PC-9 (cell line): ENCODE measurements at regions not wholly inside any gene's neighbourhood (a gene's known extent, or its start where the extent isn't known, plus 50 kb on each side); places are given as distances from the start of the nearest gene placed in this dataset.
"Not testable (repeated sequence)": the region's sequence is repeated elsewhere in the genome, so short reads cannot be mapped to it uniquely, and the experiment has no call there.

Experiments
- BruUV-seq: library from RNA; stranded (reverse); fragments of 400-500 nt; replicated peaks from 2 replicates; lab custom pipeline; 2021; lab: Mats Ljungman, UMichigan
- CTCF ChIA-PET: fragments of 300-600 bp; sonication (Branson Sonifier 250); formaldehyde crosslinking; loops from one replicate; lab custom pipeline; 2022; ENCODE audit warnings: antibody characterized with exemption; lab: Charles Lee
- POLR2A ChIA-PET: fragments of 300-600 bp; sonication (Branson Sonifier 250); formaldehyde crosslinking; loops from one replicate; lab custom pipeline; 2022; ENCODE audit warnings: antibody characterized with exemption; ENCODE audit not compliant: unreplicated experiment; lab: Charles Lee
- DNase-seq, 2 experiments: peaks; one replicate each; pipeline versions ENCODE4 v3.0.0 to v3.0.0-alpha.2; 2015 to 2022; ENCODE audit warnings: mixed read lengths in 1 of 2
- H2AFZ ChIP-seq: fragments of 200-600 bp; sonication (generic); 2 replicates; pipeline ENCODE4 v1.8.1; 2017; ENCODE audit warnings: antibody characterized with exemption
- H3F3A ChIP-seq: fragments of 200-600 bp; sonication (generic); 2 replicates; pipeline ENCODE4 v1.8.1; 2017; ENCODE audit warnings: antibody characterized with exemption, mild to moderate bottlenecking, low read depth; ENCODE audit not compliant: insufficient read depth
- H3K27ac ChIP-seq: fragments of 200-600 bp; sonication (generic); 2 replicates; pipeline ENCODE4 v1.6.1; 2016; ENCODE audit warnings: mixed run types
- H3K27me3 ChIP-seq: fragments of 200-600 bp; sonication (generic); 2 replicates; pipeline ENCODE4 v1.6.1; 2016; ENCODE audit warnings: low read depth, mixed run types; ENCODE audit not compliant: insufficient read depth
- H3K36me3 ChIP-seq: fragments of 200-600 bp; sonication (generic); 2 replicates; pipeline ENCODE4 v1.6.1; 2016; ENCODE audit warnings: low read depth, mixed run types
- H3K4me1 ChIP-seq: fragments of 200-600 bp; sonication (generic); replicated peaks from 2 replicates; pipeline ENCODE4 v1.6.1; 2016; ENCODE audit warnings: mixed run types; ENCODE audit not compliant: insufficient read depth
- H3K4me2 ChIP-seq: fragments of 200-600 bp; sonication (generic); 2 replicates; pipeline ENCODE4 v1.6.1; 2017; ENCODE audit warnings: mixed run types
- H3K4me3 ChIP-seq: fragments of 200-600 bp; sonication (generic); 2 replicates; pipeline ENCODE4 v1.6.1; 2016; ENCODE audit warnings: mixed run types
- H3K79me2 ChIP-seq: fragments of 200-600 bp; sonication (generic); 2 replicates; pipeline ENCODE4 v1.6.1; 2017; ENCODE audit warnings: low read depth, mixed run types
- H3K9me2 ChIP-seq: fragments of 200-600 bp; sonication (generic); 2 replicates; pipeline ENCODE4 v1.8.1; 2017; ENCODE audit warnings: mild to moderate bottlenecking; ENCODE audit not compliant: insufficient read depth
- H3K9me3 ChIP-seq: fragments of 200-600 bp; sonication (generic); 2 replicates; pipeline ENCODE4 v1.8.1; 2016; ENCODE audit warnings: low read depth; ENCODE audit not compliant: insufficient read depth
- H4K20me1 ChIP-seq: fragments of 200-600 bp; sonication (generic); 2 replicates; pipeline ENCODE4 v1.8.1; 2017; ENCODE audit not compliant: insufficient read depth
- CTCF ChIP-seq: fragments of 200-600 bp; sonication (generic); conservative IDR thresholded peaks from 2 replicates; pipeline ENCODE4 v1.6.1; 2017; ENCODE audit warnings: mixed run types, antibody characterized with exemption, mild to moderate bottlenecking, moderate library complexity
- EZH2 ChIP-seq: fragments of 200-600 bp; sonication (generic); IDR thresholded peaks from 2 replicates; pipeline ENCODE4 v1.8.0; 2017; ENCODE audit warnings: antibody characterized with exemption, low read depth
- intact Hi-C: fragments of 100-400 bp; cut with micrococcal nuclease; formaldehyde crosslinking; loops from one replicate; pipeline ENCODE4 v1.10.0; 2022; ENCODE audit not compliant: unreplicated experiment

DNA sequence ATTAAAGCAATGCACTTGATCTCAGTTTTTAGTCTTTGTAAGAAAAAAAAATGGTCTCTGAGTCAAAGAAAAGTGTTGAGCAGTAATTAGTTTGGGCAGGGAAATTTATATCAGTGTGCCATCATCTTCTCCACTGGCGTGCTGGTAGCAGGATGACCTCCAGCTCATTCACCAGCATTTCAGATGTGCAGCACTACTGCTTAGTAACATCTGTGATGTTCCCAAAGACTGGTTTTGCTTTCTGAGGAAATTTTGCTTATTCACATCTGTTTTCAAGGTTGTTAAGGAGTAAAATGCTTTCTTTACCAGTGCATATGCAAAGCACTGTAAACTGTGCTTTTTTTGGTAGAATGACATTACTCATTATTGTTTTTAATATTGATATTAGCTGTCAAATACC is 540.4 kb downstream of the TRAM1L1 start:
- Histone ChIP-seq H3K27ac (no peak overlapping the region), H2AFZ (no peak overlapping the region), H3K4me2 (no peak overlapping the region), H3K9me2 (no peaks in the 10 kb centered on the region), H4K20me1 (no peaks in the 10 kb centered on the region), H3K27me3 (no peaks in the 10 kb centered on the region), H3F3A (no peaks in the 10 kb centered on the region), H3K9me3 (no peaks in the 10 kb centered on the region), H3K4me1 (no peaks in the 10 kb centered on the region), H3K4me3 (no peak overlapping the region), H3K36me3 (no peaks in the 10 kb centered on the region), H3K79me2 (no peaks in the 10 kb centered on the region)
- BruUV-seq: no TSS peak
- no peak for DNase-seq
- CTCF ChIA-PET: no interaction called here
- POLR2A ChIA-PET: no interaction called here
- intact Hi-C loops: no loop called here
- no peak for TF ChIP-seq EZH2
- TF ChIP-seq CTCF: no peak

DNA sequence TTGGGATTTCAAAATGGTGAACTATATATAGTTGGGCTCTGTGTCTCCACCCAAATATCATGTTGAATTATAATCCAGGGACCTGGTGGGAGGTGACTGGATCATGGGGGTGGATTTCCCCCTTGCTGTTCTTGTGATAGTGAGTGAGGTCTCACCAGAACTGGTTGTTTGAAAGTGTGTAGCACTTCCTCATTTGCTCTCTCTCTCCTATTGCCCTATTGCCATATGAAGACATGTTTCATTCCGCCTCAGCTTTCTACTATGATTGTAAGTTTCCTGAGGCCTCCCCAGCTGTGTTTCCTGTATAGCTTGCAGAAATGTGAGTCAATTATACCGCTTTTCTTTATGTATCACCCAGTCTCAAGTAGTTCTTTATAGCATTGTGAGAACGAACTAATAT is 545.6 kb downstream of the TRAM1L1 start:
- intact Hi-C loops: no loop called here
- no peak for DNase-seq
- H3K79me2 ChIP-seq: no peaks in the 10 kb centered on the region
- H4K20me1 ChIP-seq: no peaks in the 10 kb centered on the region
- no peaks in the 10 kb centered on the region for H3K36me3 ChIP-seq
- no peaks in the 10 kb centered on the region for H3K4me1 ChIP-seq
- no peak overlapping the region for H3K4me2 ChIP-seq
- no peak overlapping the region for H2AFZ ChIP-seq
- H3K4me3 ChIP-seq: no peak overlapping the region
- BruUV-seq: no TSS peak
- H3K9me2 ChIP-seq: no peaks in the 10 kb centered on the region
- ChIA-PET CTCF (no interaction called here), POLR2A (no interaction called here)
- TF ChIP-seq CTCF (no peak), EZH2 (no peak)
- no peaks in the 10 kb centered on the region for H3K9me3 ChIP-seq
- H3K27me3 ChIP-seq: no peaks in the 10 kb centered on the region
- H3K27ac ChIP-seq: no peak overlapping the region
- H3F3A ChIP-seq: no peaks in the 10 kb centered on the region

DNA sequence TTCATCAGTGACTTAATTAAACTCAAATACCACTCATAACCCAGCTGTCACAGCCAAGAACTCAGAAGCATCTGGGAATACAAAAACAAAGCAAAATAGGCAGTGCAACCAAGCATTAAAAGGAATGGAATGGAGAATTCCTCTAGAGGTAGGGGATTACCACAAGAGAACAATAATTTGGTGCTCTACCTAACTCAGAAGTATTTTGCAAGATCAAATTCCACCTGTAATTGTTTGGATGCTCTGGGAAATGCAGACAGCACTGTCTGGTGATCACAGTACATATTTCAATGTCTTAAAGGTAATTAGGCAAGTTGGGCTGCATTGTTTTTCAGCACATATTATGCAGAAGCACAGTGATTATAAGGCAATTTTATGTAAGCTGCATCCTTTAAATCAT is 547.5 kb downstream of the TRAM1L1 start:
- H3F3A ChIP-seq: no peaks in the 10 kb centered on the region
- H3K79me2 ChIP-seq: no peaks in the 10 kb centered on the region
- no peaks in the 10 kb centered on the region for H4K20me1 ChIP-seq
- BruUV-seq: no TSS peak
- no peaks in the 10 kb centered on the region for H3K9me2 ChIP-seq
- DNase-seq: no peak
- H3K4me3 ChIP-seq: no peak overlapping the region
- ChIA-PET CTCF (no interaction called here), POLR2A (no interaction called here)
- no peak for TF ChIP-seq CTCF
- TF ChIP-seq EZH2: no peak
- H3K27ac ChIP-seq: no peak overlapping the region
- H3K4me1 ChIP-seq: no peaks in the 10 kb centered on the region
- H3K4me2 ChIP-seq: no peak overlapping the region
- H3K27me3 ChIP-seq: no peaks in the 10 kb centered on the region
- H3K9me3 ChIP-seq: no peaks in the 10 kb centered on the region
- no peak overlapping the region for H2AFZ ChIP-seq
- no peaks in the 10 kb centered on the region for H3K36me3 ChIP-seq
- intact Hi-C loops: no loop called here

- H3K27ac ChIP-seq, POLR2A ChIA-PET, H3K27me3 ChIP-seq, CTCF ChIA-PET, H3F3A ChIP-seq, BruUV-seq, H3K9me2 ChIP-seq, H3K9me3 ChIP-seq, H3K4me3 ChIP-seq, H3K36me3 ChIP-seq, DNase-seq, H4K20me1 ChIP-seq, H3K4me2 ChIP-seq, H3K79me2 ChIP-seq, H2AFZ ChIP-seq, intact Hi-C loops, H3K4me1 ChIP-seq: not testable (repeated sequence)
Observed at GRCh38 chr4:116536024-116536423, 549.4 kb downstream of the TRAM1L1 start.
